Neuronal stem cell (in vitro differentiated cells): ENCODE measurements at regions not wholly inside any gene's neighbourhood (a gene's known extent, or its start where the extent isn't known, plus 50 kb on each side); places are given as distances from the start of the nearest gene placed in this dataset.

Experiments
- DNase-seq: peaks from one replicate; pipeline ENCODE4 v3.0.0-alpha.2; 2013; ENCODE audit warnings: low spot score
- H2AFZ ChIP-seq: one replicate; pipeline ENCODE4 v1.6.1; 2013; ENCODE audit warnings: mild to moderate bottlenecking, low read length, inconsistent platforms
- H2AK5ac ChIP-seq: 2 replicates; pipeline ENCODE4 v1.6.1; 2013; ENCODE audit warnings: low read depth, mild to moderate bottlenecking, inconsistent platforms, low read length, moderate library complexity, mixed read lengths
- H2BK120ac ChIP-seq: 2 replicates; pipeline ENCODE4 v1.6.1; 2013; ENCODE audit warnings: low read depth, mild to moderate bottlenecking, inconsistent platforms, low read length, moderate library complexity, mixed read lengths
- H2BK12ac ChIP-seq: one replicate; pipeline ENCODE4 v1.6.1; 2013; ENCODE audit warnings: low read length, inconsistent platforms
- H2BK15ac ChIP-seq: 2 replicates; pipeline ENCODE4 v1.6.1; 2013; ENCODE audit warnings: mild to moderate bottlenecking, low read length, inconsistent platforms, mixed read lengths
- H2BK5ac ChIP-seq: one replicate; pipeline ENCODE4 v1.6.1; 2013; ENCODE audit warnings: inconsistent platforms, mild to moderate bottlenecking, low read length, moderate library complexity
- H3K14ac ChIP-seq: one replicate; pipeline ENCODE4 v1.6.1; 2013; ENCODE audit warnings: low read length, inconsistent platforms
- H3K18ac ChIP-seq: 2 replicates; pipeline ENCODE4 v1.6.1; 2013; ENCODE audit warnings: low read length, inconsistent platforms
- H3K23ac ChIP-seq: 2 replicates; pipeline ENCODE4 v1.6.1; 2013; ENCODE audit warnings: low read depth, mild to moderate bottlenecking, mixed read lengths, low read length, inconsistent platforms; ENCODE audit not compliant: poor library complexity
- H3K27ac ChIP-seq: replicated peaks from 3 replicates; pipeline ENCODE4 v1.5.1; 2013; ENCODE audit warnings: low read length, inconsistent platforms
- H3K27me3 ChIP-seq, 3 experiments: 2 replicates each; pipeline ENCODE4 v1.6.1; 2013; ENCODE audit warnings: low read length in 3 of 3, mild to moderate bottlenecking in 2 of 3, inconsistent platforms in 1 of 3, low read depth in 1 of 3, mixed read lengths in 1 of 3, moderate library complexity in 1 of 3; ENCODE audit not compliant: control insufficient read depth in 3 of 3, insufficient read depth in 3 of 3
- H3K36me3 ChIP-seq, 2 donors: replicated peaks in 1 of 2; 2 replicates each; pipeline ENCODE4 v1.6.1; 2013; ENCODE audit warnings: low read length in 2 of 2; ENCODE audit not compliant: control insufficient read depth in 2 of 2, insufficient read depth in 2 of 2
- H3K4ac ChIP-seq: 2 replicates; pipeline ENCODE4 v1.6.1; 2013; ENCODE audit warnings: inconsistent platforms, mild to moderate bottlenecking, low read length, moderate library complexity
- H3K4me1 ChIP-seq, 2 donors: 1 replicate in 1 of 2; 2 replicates in 1 of 2; pipeline ENCODE4 v1.6.1; 2013; ENCODE audit warnings: low read length in 2 of 2, low read depth in 1 of 2; ENCODE audit not compliant: control insufficient read depth in 2 of 2, insufficient read depth in 1 of 2
- H3K4me2 ChIP-seq: one replicate; pipeline ENCODE4 v1.6.1; 2013; ENCODE audit warnings: mild to moderate bottlenecking, low read length, inconsistent platforms; ENCODE audit not compliant: insufficient read depth, poor library complexity, severe bottlenecking
- H3K4me3 ChIP-seq, 2 donors: 2 replicates each; pipeline ENCODE4 v1.5.1; 2013; ENCODE audit warnings: low read length in 2 of 2, mild to moderate bottlenecking in 2 of 2, inconsistent platforms in 1 of 2, moderate library complexity in 1 of 2
- H3K79me1 ChIP-seq: one replicate; pipeline ENCODE4 v1.6.1; 2013; ENCODE audit warnings: low read depth, mild to moderate bottlenecking, inconsistent platforms, low read length, moderate library complexity
- H3K9ac ChIP-seq: one replicate; pipeline ENCODE4 v1.6.1; 2013; ENCODE audit warnings: mild to moderate bottlenecking, low read depth, low read length, inconsistent platforms; ENCODE audit not compliant: poor library complexity
- H3K9me3 ChIP-seq, 2 donors: replicated peaks in 1 of 2; 2 replicates each; pipeline versions ENCODE3 to v1.6.1; 2013; ENCODE audit warnings: low read length in 2 of 2, mild to moderate bottlenecking in 2 of 2, inconsistent platforms in 1 of 2, low read depth in 1 of 2, mixed read lengths in 1 of 2, moderate library complexity in 1 of 2; ENCODE audit not compliant: control insufficient read depth in 2 of 2, insufficient read depth in 1 of 2
- H4K8ac ChIP-seq: one replicate; pipeline ENCODE4 v1.6.1; 2013; ENCODE audit warnings: low read depth, mild to moderate bottlenecking, inconsistent platforms, low read length, moderate library complexity
- H4K91ac ChIP-seq: one replicate; pipeline ENCODE4 v1.6.1; 2013; ENCODE audit warnings: low read length, low read depth, mild to moderate bottlenecking, inconsistent platforms; ENCODE audit not compliant: poor library complexity
- WGBS, 2 donors: extraction: QIAGEN DNeasy Blood & Tissue Kit; methylation state at CpG; one replicate each; pipeline ENCODE4 v1.1.7; 2013; ENCODE audit warnings: missing lambda C conversion rate in 2 of 2, mixed read lengths in 1 of 2; ENCODE audit not compliant: insufficient read length in 2 of 2, insufficient replicate concordance in 1 of 2; ENCODE audit errors: extremely low coverage in 2 of 2; 5-methylcytosine and 5-hydroxymethylcytosine counted together

DNA sequence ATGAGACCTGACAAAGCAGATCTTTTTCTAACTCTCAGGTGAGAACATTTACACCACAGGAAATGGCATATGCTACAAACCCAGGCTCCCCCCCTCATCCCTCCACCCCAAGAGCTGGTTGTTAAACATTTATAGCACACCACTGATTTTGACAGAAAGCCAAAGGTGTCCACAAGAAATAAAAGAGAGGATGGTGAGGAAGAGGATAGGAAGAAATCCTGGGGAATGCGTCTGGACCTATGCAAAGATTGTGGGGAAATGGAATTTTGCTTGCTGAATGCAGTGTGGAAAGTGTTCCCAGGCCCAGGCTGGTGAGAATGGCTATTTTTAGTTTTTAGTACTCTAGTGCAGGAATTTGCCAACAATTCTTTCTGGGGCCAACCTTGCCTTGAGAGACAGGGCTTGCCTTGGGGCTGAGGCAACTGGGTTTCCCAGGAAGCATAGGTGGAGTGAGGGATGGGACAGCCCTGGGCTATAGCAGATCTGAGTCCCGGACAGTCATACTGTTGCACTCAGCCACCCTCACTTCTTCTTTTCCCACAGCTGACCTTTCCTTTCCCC is 163.9 kb downstream of the ADAMTS15 start:
- H3K79me1 ChIP-seq, result no peaks in the 10 kb centered on the region
- no peak overlapping the region for H2BK12ac ChIP-seq
- H2BK15ac ChIP-seq, result no peak overlapping the region
- H3K27ac ChIP-seq, result no peak overlapping the region
- no peak overlapping the region for H2AFZ ChIP-seq
- H3K18ac ChIP-seq, result no peak overlapping the region
- no peak overlapping the region for H2AK5ac ChIP-seq
- peaks cover 0 to 12% (median 0%) of the 10 kb centered on the region in 3 experiments for H3K27me3 ChIP-seq
- H4K91ac ChIP-seq, result no peak overlapping the region
- H3K9me3 ChIP-seq, result no peaks in the 10 kb centered on the region
- no peak overlapping the region for H3K4ac ChIP-seq
- H3K23ac ChIP-seq, result no peak overlapping the region
- H3K4me2 ChIP-seq, result no peak overlapping the region
- no peak overlapping the region for H2BK5ac ChIP-seq
- H3K36me3 ChIP-seq, result no peaks in the 10 kb centered on the region
- no peak overlapping the region for H3K9ac ChIP-seq
- H3K14ac ChIP-seq, result no peak overlapping the region
- H3K4me1 ChIP-seq, result no peaks in the 10 kb centered on the region
- no peak overlapping the region for H3K4me3 ChIP-seq
- no peak for DNase-seq
- no peak overlapping the region for H4K8ac ChIP-seq
- WGBS, 2 donors, result no CpG with 5 or more reads among the region's 2 CpGs
- H2BK120ac ChIP-seq, result no peak overlapping the region

DNA sequence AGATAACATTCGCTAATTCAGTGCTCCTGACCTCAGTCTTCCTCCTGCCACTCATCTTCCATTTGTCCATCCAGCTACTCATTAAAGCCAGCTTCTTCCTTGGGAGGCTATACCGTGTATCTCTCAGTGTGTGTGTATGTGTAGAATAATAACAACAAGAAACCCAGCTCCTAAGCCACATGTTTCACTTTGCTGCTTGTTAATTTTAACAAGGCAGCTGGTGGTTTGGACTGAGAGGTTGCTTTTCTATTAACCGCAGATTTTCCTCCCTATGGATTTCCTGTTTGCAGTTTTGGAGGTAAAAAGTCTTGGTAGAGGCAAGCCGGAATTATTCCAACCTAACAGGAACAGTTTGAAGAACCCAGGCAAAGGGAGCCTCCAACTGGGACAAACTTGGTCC is 165.0 kb downstream of the ADAMTS15 start:
- H4K8ac ChIP-seq, result no peak overlapping the region
- no peaks in the 10 kb centered on the region for H3K4me1 ChIP-seq
- DNase-seq, result no peak
- no peak overlapping the region for H2BK15ac ChIP-seq
- no peak overlapping the region for H3K4me2 ChIP-seq
- no peak overlapping the region for H2AFZ ChIP-seq
- H2AK5ac ChIP-seq, result no peak overlapping the region
- no peak overlapping the region for H3K4me3 ChIP-seq
- no CpG with 5 or more reads among the region's 4 CpGs for WGBS, 2 donors
- no peak overlapping the region for H3K18ac ChIP-seq
- H3K9me3 ChIP-seq, result peaks cover 0 to 3% of the 10 kb centered on the region in 2 donors
- no peak overlapping the region for H2BK5ac ChIP-seq
- no peak overlapping the region for H2BK12ac ChIP-seq
- H3K4ac ChIP-seq, result no peak overlapping the region
- H3K79me1 ChIP-seq, result no peaks in the 10 kb centered on the region
- peaks cover 0 to 12% (median 0%) of the 10 kb centered on the region in 3 experiments for H3K27me3 ChIP-seq
- H4K91ac ChIP-seq, result no peak overlapping the region
- no peaks in the 10 kb centered on the region for H3K36me3 ChIP-seq
- no peak overlapping the region for H3K14ac ChIP-seq
- no peak overlapping the region for H3K23ac ChIP-seq
- H2BK120ac ChIP-seq, result no peak overlapping the region
- H3K9ac ChIP-seq, result no peak overlapping the region
- no peak overlapping the region for H3K27ac ChIP-seq

GRCh38 chr11:130614591-130614990 is 166.1 kb downstream of the ADAMTS15 start:
- Histone ChIP-seq H3K36me3 (no peaks in the 10 kb centered on the region), H2BK12ac (no peak overlapping the region), H3K14ac (no peak overlapping the region), H3K4me3 (no peak overlapping the region), H2BK15ac (no peak overlapping the region), H3K4me1 (no peaks in the 10 kb centered on the region), H3K27ac (no peak overlapping the region), H2BK120ac (no peak overlapping the region), H3K4ac (no peak overlapping the region), H3K18ac (no peak overlapping the region), H2BK5ac (no peak overlapping the region), H3K9ac (no peak overlapping the region), H3K4me2 (no peak overlapping the region), H2AFZ (no peak overlapping the region), H3K23ac (no peak overlapping the region), H3K79me1 (no peaks in the 10 kb centered on the region), H4K8ac (no peak overlapping the region), H3K9me3 (peaks cover 0 to 3% of the 10 kb centered on the region in 2 donors), H4K91ac (no peak overlapping the region), H2AK5ac (no peak overlapping the region), H3K27me3 (peaks cover 0 to 12% (median 0%) of the 10 kb centered on the region in 3 experiments)
- no CpG with 5 or more reads among the region's 3 CpGs for WGBS, 2 donors
- no peak for DNase-seq

DNA sequence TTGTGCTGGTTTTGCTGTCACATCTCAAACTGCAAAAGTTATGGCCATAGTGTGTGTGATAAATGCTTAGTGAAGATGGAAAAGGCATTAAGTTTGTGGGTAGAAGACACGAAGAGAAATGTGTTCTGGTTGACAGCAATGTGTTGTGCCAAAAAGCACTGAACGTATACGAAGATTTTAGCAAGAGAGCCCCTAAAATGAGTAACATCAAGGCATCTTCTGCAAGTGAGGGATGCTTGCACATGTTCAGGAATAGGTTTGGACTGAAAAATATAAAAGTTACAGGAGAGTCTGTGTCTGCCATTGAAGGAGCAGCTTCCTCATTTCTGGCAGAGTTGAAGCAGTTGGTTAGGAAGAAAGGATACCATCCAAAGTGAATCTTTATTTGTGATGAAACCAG is 167.1 kb downstream of the ADAMTS15 start:
- peaks cover 0 to 12% (median 0%) of the 10 kb centered on the region in 3 experiments for H3K27me3 ChIP-seq
- no peak overlapping the region for H4K91ac ChIP-seq
- H3K14ac ChIP-seq, result no peak overlapping the region
- H2AFZ ChIP-seq, result no peak overlapping the region
- no peaks in the 10 kb centered on the region for H3K79me1 ChIP-seq
- H2BK5ac ChIP-seq, result no peak overlapping the region
- no peak overlapping the region for H2BK12ac ChIP-seq
- no peak overlapping the region for H2BK15ac ChIP-seq
- H2AK5ac ChIP-seq, result no peak overlapping the region
- no peak overlapping the region for H4K8ac ChIP-seq
- no CpG with 5 or more reads among the region's 3 CpGs for WGBS, 2 donors
- H3K9ac ChIP-seq, result no peak overlapping the region
- no peak overlapping the region for H3K4me2 ChIP-seq
- H3K9me3 ChIP-seq, result peaks cover 0 to 3% of the 10 kb centered on the region in 2 donors
- H2BK120ac ChIP-seq, result no peak overlapping the region
- no peak overlapping the region for H3K18ac ChIP-seq
- H3K27ac ChIP-seq, result no peak overlapping the region
- H3K23ac ChIP-seq, result no peak overlapping the region
- H3K4me1 ChIP-seq, result no peaks in the 10 kb centered on the region
- H3K4ac ChIP-seq, result no peak overlapping the region
- DNase-seq, result no peak
- no peak overlapping the region for H3K4me3 ChIP-seq
- no peaks in the 10 kb centered on the region for H3K36me3 ChIP-seq
